WERI-Rb-1 (cell line): ENCODE measurements at regions not wholly inside any gene's neighbourhood (a gene's known extent, or its start where the extent isn't known, plus 50 kb on each side); places are given as distances from the start of the nearest gene placed in this dataset.

Source experiments
- DNase-seq: peaks from one replicate; pipeline ENCODE4 v3.0.0-alpha.2; 2020
- H3K27ac ChIP-seq: fragments of 250-450 bp; sonication (Bioruptor Pico); 2 replicates; pipeline ENCODE4 v1.5.1; 2020; ENCODE audit warnings: mild to moderate bottlenecking, moderate library complexity
- H3K27me3 ChIP-seq: fragments of 250-450 bp; sonication (Bioruptor Pico); 2 replicates; pipeline ENCODE4 v1.5.1; 2021; ENCODE audit warnings: mild to moderate bottlenecking, low read depth, moderate library complexity; ENCODE audit not compliant: insufficient read depth, severe bottlenecking
- H3K36me3 ChIP-seq: fragments of 250-450 bp; sonication (Bioruptor Pico); 2 replicates; pipeline ENCODE4 v1.5.1; 2020; ENCODE audit warnings: mild to moderate bottlenecking, moderate library complexity
- H3K4me3 ChIP-seq: 2 replicates; pipeline ENCODE4 v1.5.1; 2011; ENCODE audit warnings: low read depth, mild to moderate bottlenecking, control low read depth, low read length
- H3K9me3 ChIP-seq: fragments of 250-450 bp; sonication (Bioruptor Pico); 2 replicates; pipeline ENCODE4 v1.5.1; 2021; ENCODE audit warnings: mild to moderate bottlenecking, moderate library complexity; ENCODE audit not compliant: severe bottlenecking
- TF ChIP-seq, protein P1 (sequence below): IDR thresholded peaks from 2 replicates; pipeline ENCODE4 v1.5.1; 2011; ENCODE audit warnings: low read depth, mild to moderate bottlenecking, control low read depth, inconsistent platforms, low read length

DNA sequence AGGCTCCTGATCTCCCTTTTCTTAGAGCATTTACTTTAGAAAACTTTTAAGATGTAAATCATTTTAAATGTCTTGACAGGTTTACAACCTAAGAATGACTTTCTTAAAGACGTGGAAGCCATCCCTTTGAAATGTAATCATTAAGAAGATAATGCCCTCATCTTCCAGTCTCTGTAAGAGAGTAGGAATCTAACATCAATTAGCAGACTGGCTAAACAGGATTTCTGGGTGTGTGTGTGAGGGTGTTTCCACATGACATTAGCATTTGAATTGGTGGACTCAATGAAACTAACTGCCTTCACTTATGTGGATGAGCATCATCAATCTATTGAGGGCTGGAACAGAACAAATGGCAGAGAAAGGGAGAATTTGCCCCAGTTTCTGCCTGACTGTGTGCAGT is 329.5 kb downstream of the RPL10L start:
- no peaks in the 10 kb centered on the region for H3K9me3 ChIP-seq
- no peaks in the 10 kb centered on the region for H3K36me3 ChIP-seq
- TF ChIP-seq, protein P1, sequence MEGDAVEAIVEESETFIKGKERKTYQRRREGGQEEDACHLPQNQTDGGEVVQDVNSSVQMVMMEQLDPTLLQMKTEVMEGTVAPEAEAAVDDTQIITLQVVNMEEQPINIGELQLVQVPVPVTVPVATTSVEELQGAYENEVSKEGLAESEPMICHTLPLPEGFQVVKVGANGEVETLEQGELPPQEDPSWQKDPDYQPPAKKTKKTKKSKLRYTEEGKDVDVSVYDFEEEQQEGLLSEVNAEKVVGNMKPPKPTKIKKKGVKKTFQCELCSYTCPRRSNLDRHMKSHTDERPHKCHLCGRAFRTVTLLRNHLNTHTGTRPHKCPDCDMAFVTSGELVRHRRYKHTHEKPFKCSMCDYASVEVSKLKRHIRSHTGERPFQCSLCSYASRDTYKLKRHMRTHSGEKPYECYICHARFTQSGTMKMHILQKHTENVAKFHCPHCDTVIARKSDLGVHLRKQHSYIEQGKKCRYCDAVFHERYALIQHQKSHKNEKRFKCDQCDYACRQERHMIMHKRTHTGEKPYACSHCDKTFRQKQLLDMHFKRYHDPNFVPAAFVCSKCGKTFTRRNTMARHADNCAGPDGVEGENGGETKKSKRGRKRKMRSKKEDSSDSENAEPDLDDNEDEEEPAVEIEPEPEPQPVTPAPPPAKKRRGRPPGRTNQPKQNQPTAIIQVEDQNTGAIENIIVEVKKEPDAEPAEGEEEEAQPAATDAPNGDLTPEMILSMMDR = no peak
- no peak overlapping the region for H3K4me3 ChIP-seq
- no peak overlapping the region for H3K27ac ChIP-seq
- no peak for DNase-seq
- H3K27me3 ChIP-seq = no peaks in the 10 kb centered on the region

GRCh38 chr14:46306267-46306666 is 345.3 kb downstream of the RPL10L start:
- no peak for DNase-seq
- Histone ChIP-seq H3K27me3 (no peaks in the 10 kb centered on the region), H3K9me3 (no peaks in the 10 kb centered on the region), H3K4me3 (no peak overlapping the region), H3K27ac (no peak overlapping the region), H3K36me3 (no peaks in the 10 kb centered on the region)
- TF ChIP-seq, protein P1 = no peak

- TF ChIP-seq, protein P1 = no peak
- H3K27ac ChIP-seq = no peak overlapping the region
Measured at GRCh38 chr14:46300765-46301164, 350.8 kb downstream of the RPL10L start.

DNA sequence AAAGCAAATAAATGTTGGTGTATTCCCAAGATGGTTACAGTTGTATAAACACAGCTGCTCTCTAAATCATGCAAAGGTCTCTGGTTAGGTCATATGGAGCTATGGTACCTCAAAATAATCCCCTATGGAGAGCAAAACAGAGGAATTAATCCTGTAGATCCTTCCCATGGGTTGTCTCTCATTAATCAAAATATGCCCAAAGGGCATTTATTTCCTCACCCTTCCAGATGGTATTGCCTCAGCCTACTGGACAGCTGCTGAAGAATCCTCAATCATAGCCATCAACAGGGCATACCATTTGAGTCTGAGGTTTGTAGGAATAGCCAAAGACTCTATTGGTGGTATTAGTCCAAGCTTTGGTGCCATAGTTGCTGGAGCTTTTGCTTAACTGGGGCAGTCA is 360.9 kb downstream of the RPL10L start:
- TF ChIP-seq, protein P1 = no peak
- Histone ChIP-seq H3K36me3 (no peaks in the 10 kb centered on the region), H3K4me3 (no peak overlapping the region), H3K9me3 (no peaks in the 10 kb centered on the region), H3K27ac (no peak overlapping the region), H3K27me3 (no peaks in the 10 kb centered on the region)
- DNase-seq = no peak

More at GRCh38 chr14:46300765-46301164, 350.8 kb downstream of the RPL10L start:
- Histone ChIP-seq H3K36me3 (no peaks in the 10 kb centered on the region), H3K9me3 (no peaks in the 10 kb centered on the region), H3K27me3 (no peaks in the 10 kb centered on the region), H3K4me3 (no peak overlapping the region)
- no peak for DNase-seq

- TF ChIP-seq, protein P1 = no peak
- no peak overlapping the region for H3K4me3 ChIP-seq
- no peaks in the 10 kb centered on the region for H3K9me3 ChIP-seq
- H3K27ac ChIP-seq = no peak overlapping the region
- H3K27me3 ChIP-seq = no peaks in the 10 kb centered on the region
- H3K36me3 ChIP-seq = no peaks in the 10 kb centered on the region
- DNase-seq = no peak
Measured at GRCh38 chr14:46279776-46280175, 371.8 kb downstream of the RPL10L start.

- TF ChIP-seq, protein P1 = no peak
- H3K9me3 ChIP-seq = no peaks in the 10 kb centered on the region
- no peaks in the 10 kb centered on the region for H3K27me3 ChIP-seq
- no peaks in the 10 kb centered on the region for H3K36me3 ChIP-seq
- H3K27ac ChIP-seq = no peak overlapping the region
- no peak overlapping the region for H3K4me3 ChIP-seq
- no peak for DNase-seq
Measured at GRCh38 chr14:46279327-46279726, 372.3 kb downstream of the RPL10L start.
